ENCODE measurements at regions not wholly inside any gene's neighbourhood (a gene's known extent, or its start where the extent isn't known, plus 50 kb on each side); places are given as distances from the start of the nearest gene placed in this dataset.
"Not testable (repeated sequence)": the region's sequence is repeated elsewhere in the genome, so short reads cannot be mapped to it uniquely, and the experiment has no call there.

GRCh38 chr10:8677642-8678041 is 623.2 kb downstream of the GATA3 start:
- no peak for DNase-seq (ENCODE audit: low read depth in 2 of 2)

DNA sequence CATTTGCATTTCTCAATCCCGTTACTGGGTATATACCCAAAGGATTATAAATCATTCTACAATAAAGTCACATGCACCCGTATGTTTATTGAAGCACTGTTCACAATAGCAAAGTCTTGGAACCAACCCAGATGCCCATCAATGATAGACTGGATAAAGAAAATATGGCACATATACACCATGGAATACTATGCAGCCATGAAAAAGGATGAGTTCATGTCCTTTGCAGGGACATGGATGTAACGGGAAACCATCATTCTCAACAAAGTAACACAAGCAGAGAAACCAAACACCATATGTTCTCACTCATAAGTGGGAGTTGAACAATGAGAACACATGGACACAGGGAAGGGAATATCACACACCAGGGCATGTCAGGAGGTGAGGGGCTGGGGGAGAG is 630.4 kb downstream of the GATA3 start:
- DNase-seq (ENCODE audit: low read depth in 2 of 2): not testable (repeated sequence)

GRCh38 chr10:8688881-8689280 is 634.4 kb downstream of the GATA3 start:
- DNase-seq (ENCODE audit: low read depth in 2 of 2): no peak

GRCh38 chr10:8691498-8692017 is 637.1 kb downstream of the GATA3 start:
- DNase-seq (ENCODE audit: low read depth in 2 of 2): no peak

- DNase-seq (ENCODE audit: low read depth in 2 of 2): not testable (repeated sequence)
These were observed 639.1 kb downstream of the GATA3 start for GRCh38 chr10:8693635-8694034.

DNA sequence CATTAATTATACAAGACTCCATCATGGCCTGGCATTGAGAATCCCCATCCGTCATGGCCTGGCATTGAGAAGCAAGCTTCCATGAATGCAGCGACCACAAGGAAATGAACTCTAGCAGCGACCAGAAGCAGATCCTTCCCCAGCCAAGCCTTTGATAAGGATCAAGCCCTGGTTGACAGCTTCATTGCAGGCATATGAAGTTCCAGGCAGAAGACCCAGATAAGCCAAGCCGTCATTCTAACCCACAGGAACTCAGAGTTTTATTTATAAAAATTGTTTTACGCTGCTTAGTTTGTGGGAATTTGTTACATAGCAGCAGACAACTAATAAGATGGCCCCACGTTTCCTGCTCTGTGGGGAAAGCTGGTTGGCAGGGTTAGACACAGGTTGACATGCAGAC is 642.3 kb downstream of the GATA3 start:
- no peak for DNase-seq (ENCODE audit: low read depth in 2 of 2)

DNA sequence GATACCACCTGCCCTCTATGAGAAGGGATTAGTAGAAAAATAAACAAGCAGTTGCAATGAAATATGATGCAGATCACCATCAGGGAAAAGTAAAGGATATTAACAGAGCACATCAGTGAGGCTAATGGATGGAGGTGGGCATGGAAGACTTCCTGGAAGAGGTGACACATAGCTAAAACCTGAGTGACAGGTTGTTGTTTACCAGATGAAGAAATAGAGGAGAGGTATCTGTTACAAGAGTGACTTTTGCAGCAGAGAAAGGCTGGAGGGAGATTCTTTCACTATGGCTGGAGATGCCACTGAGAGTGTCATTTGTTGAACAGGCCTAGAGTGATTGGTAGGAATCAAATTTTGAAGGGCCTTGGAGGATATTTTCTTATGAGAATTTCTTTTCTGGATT is 646.2 kb downstream of the GATA3 start:
- no peak for DNase-seq (ENCODE audit: low read depth in 2 of 2)

- no peak for DNase-seq (ENCODE audit: low read depth in 2 of 2)
These were observed 647.7 kb downstream of the GATA3 start for GRCh38 chr10:8702181-8702580.

GRCh38 chr10:8705415-8705814 is 650.9 kb downstream of the GATA3 start:
- no peak for DNase-seq (ENCODE audit: low read depth in 2 of 2)

DNA sequence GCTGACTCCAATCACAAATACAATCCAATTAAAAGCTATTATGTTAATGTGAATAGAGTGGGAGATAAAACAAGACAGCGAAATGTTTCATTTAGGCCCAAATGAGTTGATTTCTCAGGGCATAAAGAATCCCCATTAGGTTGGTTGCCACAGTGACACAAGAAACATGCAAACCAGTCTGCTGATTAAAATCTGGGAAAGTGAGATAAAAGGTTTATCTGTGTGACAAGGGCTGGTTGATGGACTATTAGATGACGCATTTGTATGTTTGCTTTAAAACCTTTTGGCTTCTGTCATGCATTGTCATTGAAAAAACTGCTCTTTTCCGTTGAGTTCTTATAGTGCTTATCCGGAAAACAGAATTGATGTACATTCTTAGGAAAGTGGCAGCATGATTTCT is 658.2 kb downstream of the GATA3 start:
- no peak for DNase-seq (ENCODE audit: low read depth in 2 of 2)

DNA sequence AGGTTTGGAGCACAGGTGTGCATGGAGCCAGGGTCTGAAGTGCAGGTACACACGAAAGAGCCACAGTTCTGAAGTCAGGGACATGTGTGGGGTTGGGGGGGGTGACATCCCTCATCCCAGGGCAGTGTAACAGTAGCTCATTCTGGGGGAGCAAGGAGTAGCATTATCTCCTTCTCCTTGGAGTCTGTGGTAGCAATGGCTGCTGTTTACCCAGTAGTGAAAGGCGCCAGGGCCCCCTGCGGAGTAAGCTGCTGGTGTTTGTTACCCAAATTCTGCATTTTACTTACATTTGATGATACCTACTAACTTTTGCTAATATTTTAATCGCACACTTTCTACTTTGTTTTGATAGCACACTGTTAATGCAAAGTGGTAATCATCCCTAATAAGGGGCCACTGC is 665.5 kb downstream of the GATA3 start:
- DNase-seq (ENCODE audit: low read depth in 2 of 2): no peak

GRCh38 chr10:8721650-8722049 is 667.2 kb downstream of the GATA3 start:
- no peak for DNase-seq (ENCODE audit: low read depth in 2 of 2)

GRCh38 chr10:8722835-8723234 is 668.3 kb downstream of the GATA3 start:
- DNase-seq (ENCODE audit: low read depth in 2 of 2): no peak

DNA sequence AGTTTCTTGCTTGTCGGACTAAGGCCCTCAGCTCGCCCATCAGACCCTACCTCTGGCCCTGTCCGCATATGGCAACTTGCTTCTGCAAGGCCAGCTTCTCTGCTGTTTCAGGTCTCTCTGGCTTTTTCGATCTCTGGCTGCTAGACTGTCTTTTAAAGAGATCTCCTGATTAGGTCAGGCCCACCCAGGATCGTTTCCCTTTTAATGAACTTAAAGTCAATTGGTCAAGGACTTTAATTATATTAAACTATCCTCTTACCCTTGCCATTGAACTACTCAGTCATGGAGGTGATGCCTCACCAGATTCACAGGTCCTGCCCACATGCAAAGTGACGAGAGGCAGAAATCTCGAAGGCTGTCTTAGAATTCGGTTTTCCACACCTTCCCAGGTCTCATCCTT is 670.9 kb downstream of the GATA3 start:
- no peak for DNase-seq (ENCODE audit: low read depth in 2 of 2)

- DNase-seq (ENCODE audit: low read depth in 2 of 2): no peak
These were observed 671.7 kb downstream of the GATA3 start for GRCh38 chr10:8726084-8726778.

DNA sequence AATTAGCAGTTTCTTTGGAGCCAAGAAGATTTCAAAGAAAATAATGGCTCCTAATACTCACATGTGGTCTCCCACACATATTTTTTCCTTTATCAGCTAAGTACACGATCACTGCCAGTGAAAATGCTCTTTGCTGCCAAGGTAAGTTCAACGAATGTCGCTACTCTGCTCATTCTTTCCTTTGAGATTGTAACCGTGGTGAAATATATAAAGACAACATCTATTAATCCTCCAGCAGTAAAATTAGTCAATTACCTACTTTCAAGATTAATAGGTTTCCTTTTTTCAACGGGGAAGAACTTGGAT is 672.2 kb downstream of the GATA3 start:
- no peak for DNase-seq (ENCODE audit: low read depth in 2 of 2)

- DNase-seq (ENCODE audit: low read depth in 2 of 2): no peak
These were observed 676.9 kb downstream of the GATA3 start for GRCh38 chr10:8731121-8732095.

- no peak for DNase-seq (ENCODE audit: low read depth in 2 of 2)
These were observed 684.5 kb downstream of the GATA3 start for GRCh38 chr10:8738987-8739386.

GRCh38 chr10:8752146-8752843 is 697.8 kb downstream of the GATA3 start:
- no peak for DNase-seq (ENCODE audit: low read depth in 2 of 2)

GRCh38 chr10:8758029-8758428 is 703.5 kb downstream of the GATA3 start:
- DNase-seq (ENCODE audit: low read depth in 2 of 2): no peak

DNA sequence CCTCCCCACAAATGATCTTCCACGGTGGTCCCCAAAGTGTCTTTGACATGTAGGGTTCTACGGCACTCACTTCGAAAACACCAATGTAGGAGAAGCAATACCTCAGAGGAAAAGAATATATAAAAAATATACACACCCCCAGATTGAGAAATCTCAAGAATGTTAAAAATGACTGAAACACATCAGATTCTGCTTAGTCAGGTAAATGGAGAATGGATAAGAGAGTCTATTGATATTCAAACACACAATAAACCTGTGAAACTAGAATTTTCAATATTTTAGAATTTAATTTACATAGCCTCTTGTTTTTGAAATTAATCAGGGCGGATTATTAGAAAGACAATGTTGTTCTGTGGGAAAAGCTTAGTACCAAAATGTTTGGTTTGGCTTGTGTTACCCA is 712.4 kb downstream of the GATA3 start:
- no peak for DNase-seq (ENCODE audit: low read depth in 2 of 2)

DNA sequence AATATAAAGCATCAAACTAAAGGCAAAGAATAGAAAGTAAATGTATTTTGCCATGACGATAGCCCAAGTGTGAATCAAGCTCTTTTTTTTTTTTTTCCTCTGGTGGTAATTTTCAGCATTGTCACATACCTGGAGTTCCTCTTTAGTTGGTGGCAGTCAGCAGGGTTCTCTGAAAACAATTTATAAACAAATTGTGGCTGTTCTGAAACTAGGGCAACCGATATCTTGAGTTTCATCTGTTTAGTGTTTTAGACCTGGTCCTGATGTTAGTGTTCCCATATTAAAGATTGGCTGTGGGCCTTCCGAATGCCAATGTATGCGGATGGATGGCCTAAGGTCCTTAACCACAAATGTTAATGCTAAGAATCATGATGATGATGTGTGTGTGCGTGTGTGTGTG is 713.1 kb downstream of the GATA3 start:
- no peak for DNase-seq (ENCODE audit: low read depth in 2 of 2)
